ENCODE measurements at regions not wholly inside any gene's neighbourhood (a gene's known extent, or its start where the extent isn't known, plus 50 kb on each side); places are given as distances from the start of the nearest gene placed in this dataset.
"Not testable (repeated sequence)": the region's sequence is repeated elsewhere in the genome, so short reads cannot be mapped to it uniquely, and the experiment has no call there.

- DNase-seq (ENCODE audit: low spot score): no peak
Measured at GRCh38 chr6:119444642-119445557, 95.3 kb upstream of the MAN1A1 start.

GRCh38 chr6:119443993-119444641, 94.6 kb upstream of the MAN1A1 start:
- DNase-seq (ENCODE audit: low spot score): no peak

DNA sequence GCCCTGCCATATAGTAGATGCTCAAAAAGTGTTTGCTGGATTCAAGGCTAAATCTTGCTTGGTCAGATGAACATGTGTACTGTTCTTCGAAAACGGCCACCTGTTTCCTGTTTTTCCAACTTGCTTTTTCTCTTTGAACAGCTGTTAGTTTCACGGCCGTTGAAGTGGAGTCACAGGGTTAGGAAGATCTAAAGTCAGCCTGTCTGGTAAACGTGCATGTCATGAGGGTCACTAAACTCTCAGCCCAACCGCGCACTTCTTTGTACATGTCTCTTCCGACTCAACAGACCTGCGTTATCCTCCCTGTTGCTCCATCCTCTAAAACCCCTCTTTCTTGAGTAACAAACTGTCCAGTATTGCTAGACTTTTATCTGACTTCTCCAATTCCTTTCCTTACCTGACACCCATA, 93.2 kb upstream of the MAN1A1 start:
- DNase-seq (ENCODE audit: low spot score): peak; percentile 55

DNA sequence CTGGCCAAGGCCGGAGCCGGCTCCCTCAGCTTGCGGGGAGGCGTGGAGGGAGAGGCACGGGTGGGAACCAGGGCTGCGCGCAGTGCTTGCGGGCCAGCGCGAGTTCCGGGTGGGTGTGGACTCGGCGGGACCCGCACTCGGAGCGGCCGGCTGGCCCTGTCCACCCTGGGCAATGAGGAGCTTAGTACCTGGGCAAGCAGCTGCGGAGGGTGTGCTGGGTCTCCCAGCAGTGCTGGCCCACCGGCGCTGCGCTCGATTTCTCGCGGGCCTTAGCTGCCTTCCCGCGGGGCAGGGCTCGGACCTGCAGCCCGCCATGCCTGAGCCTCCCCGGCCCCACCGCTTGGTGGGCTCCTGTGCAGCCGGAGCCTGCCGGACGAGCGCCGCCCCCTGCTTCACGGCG, 91.4 kb upstream of the MAN1A1 start:
- DNase-seq (ENCODE audit: low spot score): no peak

DNA sequence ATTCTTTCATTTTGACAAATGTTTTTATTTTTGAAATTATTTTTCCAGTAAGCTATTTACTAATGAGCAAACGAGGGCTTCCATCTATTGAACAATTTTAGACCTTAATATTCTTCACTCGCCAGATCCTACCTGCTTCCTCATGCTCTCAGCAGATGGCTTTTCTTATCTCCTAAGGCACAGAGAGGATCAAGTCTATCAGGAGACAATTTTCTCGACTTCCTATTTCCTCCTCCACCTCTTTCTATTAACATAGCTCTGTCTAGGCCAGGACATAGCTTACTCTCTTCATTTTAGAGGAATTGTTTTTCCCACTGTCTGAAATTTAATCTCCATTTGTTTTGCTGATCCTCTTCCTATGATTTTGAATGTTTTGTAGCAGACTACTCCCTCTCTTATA, 87.0 kb upstream of the MAN1A1 start:
- DNase-seq (ENCODE audit: low spot score): no peak

DNA sequence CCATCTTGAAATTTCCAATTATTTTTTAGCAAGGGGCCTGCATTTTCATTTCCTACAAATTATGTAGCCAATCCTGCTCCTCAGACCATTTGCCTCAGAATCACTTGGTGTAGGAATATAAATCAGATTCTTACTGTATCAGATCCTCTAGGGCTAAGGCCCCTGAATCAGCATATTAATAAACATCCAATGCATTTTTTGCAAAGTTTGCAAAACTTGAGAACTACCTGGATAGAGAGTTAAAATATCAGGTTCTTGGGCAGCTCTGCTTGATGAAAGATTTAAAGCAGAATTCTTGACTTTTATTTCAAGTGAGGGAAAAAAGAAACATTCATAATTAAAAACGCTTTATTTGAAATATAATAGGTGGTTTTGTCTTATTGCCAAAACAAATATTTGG, 82.2 kb upstream of the MAN1A1 start:
- no peak for DNase-seq (ENCODE audit: low spot score)

DNA sequence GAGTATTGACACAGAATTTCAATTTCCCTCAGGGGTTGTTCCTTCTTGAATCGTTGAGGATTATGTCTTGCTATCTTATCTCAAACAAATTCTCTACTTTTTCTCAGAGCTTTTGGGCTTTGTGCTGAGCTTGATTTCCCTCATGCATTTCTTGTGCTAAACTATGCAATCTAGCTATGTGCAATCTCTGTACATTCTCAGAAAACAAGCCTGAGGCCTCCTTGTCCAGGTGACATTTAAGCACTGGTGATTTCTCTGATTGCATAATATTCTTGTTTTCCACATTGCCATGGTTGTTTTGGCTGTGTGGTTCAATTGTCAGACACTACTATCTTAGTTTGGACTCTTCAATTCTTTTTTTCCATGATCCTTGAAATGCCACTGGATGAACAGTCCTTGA, 81.2 kb upstream of the MAN1A1 start:
- DNase-seq (ENCODE audit: low spot score): no peak

- no peak for DNase-seq (ENCODE audit: low spot score)
Measured at GRCh38 chr6:119428633-119429032, 79.1 kb upstream of the MAN1A1 start.

GRCh38 chr6:119426619-119427018, 77.1 kb upstream of the MAN1A1 start:
- DNase-seq (ENCODE audit: low spot score): no peak

- DNase-seq (ENCODE audit: low spot score): no peak
Measured at GRCh38 chr6:119423996-119424395, 74.4 kb upstream of the MAN1A1 start.

GRCh38 chr6:119418084-119418483, 68.5 kb upstream of the MAN1A1 start:
- DNase-seq (ENCODE audit: low spot score): not testable (repeated sequence)

DNA sequence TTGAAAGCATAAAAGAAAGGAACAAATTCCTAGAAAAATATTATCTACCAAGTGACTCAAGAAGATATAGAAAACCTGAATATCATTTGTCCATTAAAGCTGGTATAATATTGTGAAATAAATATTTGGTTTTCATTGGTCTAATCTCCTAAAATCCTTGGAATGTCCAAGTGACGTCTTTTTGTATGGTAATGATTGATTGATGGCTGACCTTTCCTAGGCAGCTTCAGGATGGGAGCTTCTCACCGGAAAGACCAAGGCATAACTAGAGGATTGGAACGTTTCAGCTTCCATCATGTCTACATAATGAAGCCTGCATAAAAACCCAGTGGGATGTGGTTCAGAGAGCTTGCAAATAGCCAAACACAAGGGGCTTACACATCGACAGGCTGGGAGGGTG, 57.6 kb upstream of the MAN1A1 start:
- DNase-seq (ENCODE audit: low spot score): no peak

- not testable (repeated sequence) for DNase-seq (ENCODE audit: low spot score)
Measured at GRCh38 chr6:119405114-119405513, 55.6 kb upstream of the MAN1A1 start.
